ENCODE measurements at regions not wholly inside any gene's neighbourhood (a gene's known extent, or its start where the extent isn't known, plus 50 kb on each side); places are given as distances from the start of the nearest gene placed in this dataset.
A peak's percentile ranks its signal among the peaks of the same experiment; 100 is the strongest.

DNA sequence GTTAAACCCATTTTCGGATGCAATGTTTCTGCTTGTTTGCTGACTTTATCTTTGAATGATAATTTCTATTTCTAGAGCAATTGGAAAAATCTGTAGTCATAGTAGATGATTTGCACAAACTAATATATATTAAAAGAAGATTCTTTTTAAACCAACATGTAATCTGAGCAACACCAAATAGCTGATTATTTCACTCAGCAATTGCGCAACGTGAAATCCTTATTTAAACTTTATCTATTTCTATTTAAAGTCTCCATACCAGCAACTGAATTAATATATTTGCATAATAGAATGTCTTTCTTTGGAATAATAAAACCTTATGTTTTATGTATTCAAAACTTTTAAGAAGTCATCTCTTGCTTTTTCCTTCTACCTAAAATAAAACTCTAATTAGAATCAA lies 1132.4 kb downstream of the FLRT2 start:
- in situ Hi-C loops (cut with HindIII; ENCODE audit: low pct_unique_long_range_greater_than_20kb, low sequenced_read_pairs) = no loop called here
- no peak for DNase-seq (ENCODE audit: low read depth)

DNA sequence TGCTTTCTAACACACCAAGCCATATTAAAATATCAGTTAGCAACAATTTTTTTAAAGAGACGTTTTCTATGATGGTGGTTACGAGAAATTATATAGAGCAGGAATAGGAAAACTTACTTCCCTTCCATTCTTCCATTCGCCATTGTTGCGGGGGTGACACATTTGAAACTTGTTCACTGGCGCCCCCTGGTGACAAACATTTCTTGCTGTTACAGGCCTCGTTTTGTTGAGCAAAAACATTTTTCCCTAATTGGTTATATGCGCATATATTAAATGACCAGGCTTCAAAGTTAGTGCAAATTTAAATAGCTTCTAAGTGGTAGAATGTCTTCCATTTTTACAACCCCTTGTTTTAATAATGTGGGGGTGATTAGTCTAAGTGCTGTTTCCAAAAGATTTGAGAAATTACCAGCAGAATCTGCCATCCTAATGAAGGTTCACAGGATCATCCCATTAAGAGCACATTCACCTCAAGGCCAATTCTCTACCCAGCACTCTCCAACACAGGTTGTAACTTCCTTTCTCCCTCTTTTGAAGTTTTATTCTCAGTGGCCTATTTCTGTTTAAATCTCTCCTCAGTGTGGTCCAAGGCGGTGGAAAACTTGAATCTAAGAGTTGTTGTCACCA lies 1124.7 kb downstream of the FLRT2 start:
- DNase-seq (ENCODE audit: low read depth) = peak; percentile 8
- in situ Hi-C loops (cut with HindIII; ENCODE audit: low pct_unique_long_range_greater_than_20kb, low sequenced_read_pairs) = no loop called here

DNA sequence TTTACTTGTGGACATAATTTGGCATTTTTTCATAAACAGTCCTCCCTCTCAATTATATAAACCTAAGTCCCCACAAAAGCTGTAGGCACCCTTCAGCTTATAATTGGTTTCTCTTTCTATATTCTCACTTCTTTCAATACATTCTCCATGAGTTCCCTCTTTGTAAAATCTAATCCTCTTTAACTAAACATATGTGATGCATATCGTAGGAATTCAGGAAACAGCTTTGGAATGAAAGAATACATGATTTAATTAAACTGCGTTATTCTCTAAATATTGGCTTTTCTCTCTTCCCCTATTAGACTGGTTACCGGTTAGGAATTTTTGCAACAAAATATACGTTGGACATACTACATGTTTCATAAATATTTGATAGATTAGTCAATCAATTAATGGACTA lies 1122.6 kb downstream of the FLRT2 start:
- DNase-seq (ENCODE audit: low read depth) = no peak
- in situ Hi-C loops (cut with HindIII; ENCODE audit: low pct_unique_long_range_greater_than_20kb, low sequenced_read_pairs) = no loop called here

DNA sequence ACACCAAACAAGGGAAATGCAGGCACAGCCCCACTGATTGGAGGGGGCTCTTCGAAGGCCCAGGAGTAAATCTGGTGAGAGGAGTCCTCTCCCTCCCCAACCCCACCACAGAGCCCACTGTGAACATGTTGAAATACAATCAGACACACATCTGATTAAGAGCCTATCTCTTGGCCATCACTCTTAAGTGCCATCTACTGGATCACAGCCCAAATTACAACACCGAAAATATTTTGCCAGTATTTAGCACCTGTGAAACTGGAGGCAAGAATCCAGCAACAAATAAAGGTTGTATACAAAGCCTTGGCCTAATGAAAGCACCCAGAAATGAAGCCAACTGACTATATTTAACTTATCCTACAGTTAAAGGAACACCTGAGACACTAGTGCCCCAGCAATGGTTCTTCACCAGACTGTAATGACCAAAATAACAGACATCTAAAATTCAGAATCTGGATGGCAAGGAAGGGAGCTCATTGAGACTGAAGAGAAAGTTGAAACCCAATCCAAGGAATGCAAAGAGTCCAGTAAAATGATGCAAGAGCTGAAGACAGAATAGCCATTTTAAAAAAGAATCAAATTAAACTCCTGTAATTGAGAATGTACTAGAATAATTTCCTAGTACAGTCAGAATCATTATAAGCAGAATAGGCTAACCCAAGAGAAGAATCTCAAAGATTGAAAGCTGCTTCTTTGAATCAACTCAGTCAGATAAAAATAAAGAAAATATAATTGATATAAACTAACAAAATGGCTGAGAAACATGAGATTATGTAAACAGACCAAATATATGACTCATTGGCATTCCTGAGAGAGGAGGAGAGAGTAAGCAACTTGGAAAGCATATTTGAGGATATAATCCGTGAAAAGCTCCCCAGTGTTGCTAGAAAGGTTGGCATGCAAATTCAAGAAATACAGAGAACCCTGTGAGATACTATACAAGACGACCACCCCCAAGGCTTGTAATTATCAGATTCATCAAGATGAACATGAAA lies 1117.0 kb downstream of the FLRT2 start:
- in situ Hi-C loops (cut with HindIII; ENCODE audit: low pct_unique_long_range_greater_than_20kb, low sequenced_read_pairs) = no loop called here
- no peak for DNase-seq (ENCODE audit: low read depth)

DNA sequence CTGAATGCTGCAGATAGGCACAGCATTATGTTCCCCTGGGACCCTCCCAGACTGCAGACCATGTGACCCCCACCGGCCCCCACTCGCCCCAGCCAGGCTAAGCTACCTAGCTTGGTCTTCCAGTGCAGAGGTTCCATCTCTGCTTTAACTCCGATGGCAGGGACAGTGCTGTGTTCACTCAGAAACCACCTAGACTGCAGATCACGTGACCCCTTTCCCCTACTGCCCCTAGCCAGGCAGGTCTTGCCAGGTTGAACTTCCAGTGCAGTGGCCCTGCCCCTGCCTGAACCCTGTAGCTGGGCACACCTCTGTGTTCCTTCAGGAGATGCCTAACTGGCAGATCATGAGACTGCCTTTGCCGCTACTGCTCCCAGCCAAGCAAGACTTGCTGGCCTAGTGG lies 1116.2 kb downstream of the FLRT2 start:
- in situ Hi-C loops (cut with HindIII; ENCODE audit: low pct_unique_long_range_greater_than_20kb, low sequenced_read_pairs) = no loop called here
- no peak for DNase-seq (ENCODE audit: low read depth)

DNA sequence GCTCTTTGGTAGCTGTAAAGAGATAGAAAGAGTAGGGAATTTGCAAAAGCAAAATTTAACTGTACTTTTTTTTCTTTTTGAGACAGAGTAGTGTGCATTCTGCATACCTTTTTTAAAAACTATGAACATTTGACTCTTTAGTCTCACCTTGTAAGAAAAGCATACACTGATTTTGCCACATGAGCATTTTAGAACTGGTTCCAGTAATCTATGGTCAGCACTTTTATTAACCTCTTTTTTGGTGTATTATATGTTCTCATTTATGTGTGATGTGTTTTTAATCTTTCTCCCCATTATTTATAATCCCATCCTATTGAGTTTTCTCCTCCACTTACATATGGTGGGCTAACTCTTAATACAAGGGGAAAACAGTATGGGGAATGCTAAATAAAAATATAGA lies 1111.4 kb downstream of the FLRT2 start:
- DNase-seq (ENCODE audit: low read depth) = no peak
- in situ Hi-C loops (cut with HindIII; ENCODE audit: low pct_unique_long_range_greater_than_20kb, low sequenced_read_pairs) = no loop called here

DNA sequence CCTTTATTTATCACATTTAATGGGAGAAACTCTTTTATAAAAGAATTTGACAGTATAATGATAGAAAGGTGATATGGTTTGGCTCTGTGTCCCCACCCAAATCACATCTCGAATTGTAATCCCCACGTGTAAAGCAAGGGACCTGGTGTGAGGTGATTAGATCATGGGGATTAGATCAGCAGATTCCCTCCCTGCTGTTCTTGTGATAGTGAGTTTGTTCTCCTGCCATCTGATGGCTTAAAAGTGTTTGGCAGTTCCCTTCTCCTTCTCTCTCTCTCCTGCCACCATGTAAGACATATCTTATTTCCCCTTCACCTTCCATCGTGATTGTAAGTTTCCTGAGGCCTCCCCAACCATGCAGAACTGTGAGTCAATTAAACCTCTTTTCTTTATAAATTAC lies 1110.3 kb downstream of the FLRT2 start:
- DNase-seq (ENCODE audit: low read depth) = no peak
- in situ Hi-C loops (cut with HindIII; ENCODE audit: low pct_unique_long_range_greater_than_20kb, low sequenced_read_pairs) = no loop called here

DNA sequence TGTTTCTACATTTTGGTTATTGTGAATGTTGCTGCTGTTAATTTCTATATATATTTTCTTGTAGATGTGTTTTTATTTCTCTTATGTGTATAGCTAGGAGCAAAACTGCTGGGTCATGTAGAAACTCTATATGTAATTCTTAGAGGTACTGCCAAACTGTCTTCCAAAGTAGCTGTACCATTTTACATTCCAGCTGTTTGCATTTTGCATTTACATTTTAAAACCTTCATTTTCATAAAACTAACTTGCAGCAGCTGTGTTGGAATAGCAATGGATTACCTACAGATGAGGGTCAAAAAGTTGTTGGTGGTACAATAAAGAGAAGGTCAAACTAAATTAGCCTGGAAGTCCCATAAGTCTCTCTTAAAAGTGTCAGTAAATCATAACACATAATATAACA lies 1109.7 kb downstream of the FLRT2 start:
- DNase-seq (ENCODE audit: low read depth) = no peak
- in situ Hi-C loops (cut with HindIII; ENCODE audit: low pct_unique_long_range_greater_than_20kb, low sequenced_read_pairs) = no loop called here

DNA sequence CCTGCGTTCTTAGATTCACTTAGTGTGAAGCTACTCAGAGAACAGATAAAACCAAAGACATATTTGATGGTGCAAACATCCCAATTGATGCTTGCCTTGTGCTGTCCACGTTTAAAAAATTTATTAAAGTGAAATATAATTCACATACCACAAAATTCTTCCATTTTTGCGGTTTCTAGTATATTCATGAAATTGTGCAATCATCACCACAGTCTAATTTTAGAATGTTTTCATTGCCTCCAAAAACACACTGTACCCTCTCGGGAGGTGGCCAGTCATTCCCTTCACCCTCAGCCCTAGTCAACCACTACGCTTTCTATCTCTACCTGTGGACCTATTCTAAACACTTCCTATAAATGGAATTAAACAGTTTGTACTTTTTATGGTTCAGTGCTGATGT lies 1109.2 kb downstream of the FLRT2 start:
- no peak for DNase-seq (ENCODE audit: low read depth)
- in situ Hi-C loops (cut with HindIII; ENCODE audit: low pct_unique_long_range_greater_than_20kb, low sequenced_read_pairs) = no loop called here

DNA sequence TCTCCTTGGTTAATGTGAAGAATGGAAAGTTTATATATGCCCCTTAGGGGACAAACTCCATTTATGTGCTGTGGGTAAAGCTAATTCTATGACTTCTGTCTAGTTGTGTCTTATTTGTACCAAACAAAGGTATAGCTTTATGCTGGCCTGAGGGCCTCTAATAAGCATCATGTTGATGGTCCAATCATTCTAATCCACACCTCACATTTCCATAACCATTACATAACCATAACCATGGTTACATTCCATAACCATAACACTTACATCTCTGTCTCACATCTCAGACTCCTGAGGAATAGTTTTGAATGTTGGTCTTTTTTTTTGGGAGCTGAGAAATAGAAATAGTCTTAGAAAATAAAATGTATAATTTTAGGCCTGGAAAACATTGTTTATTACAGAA lies 1097.1 kb downstream of the FLRT2 start:
- no peak for DNase-seq (ENCODE audit: low read depth)
- in situ Hi-C loops (cut with HindIII; ENCODE audit: low pct_unique_long_range_greater_than_20kb, low sequenced_read_pairs) = no loop called here

DNA sequence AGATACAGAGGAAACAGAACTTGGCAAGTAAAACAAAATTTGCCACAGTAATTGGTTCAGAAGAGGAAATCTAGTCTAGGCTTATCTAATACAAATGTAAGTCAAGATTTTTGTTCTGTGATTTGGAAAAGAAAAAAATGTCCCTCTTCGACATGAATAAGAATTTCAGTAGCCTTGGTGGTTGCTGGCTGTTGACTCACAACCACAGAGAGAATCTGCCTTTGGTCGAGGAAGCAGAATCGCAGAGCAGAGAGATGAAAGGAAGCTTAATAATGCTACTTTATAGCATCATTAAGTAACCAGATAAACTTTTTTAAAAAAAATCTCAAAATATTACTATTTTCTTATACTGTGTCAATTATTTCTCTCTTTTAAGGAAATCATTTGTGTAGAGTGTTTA lies 1096.6 kb downstream of the FLRT2 start:
- in situ Hi-C loops (cut with HindIII; ENCODE audit: low pct_unique_long_range_greater_than_20kb, low sequenced_read_pairs) = no loop called here
- no peak for DNase-seq (ENCODE audit: low read depth)

DNA sequence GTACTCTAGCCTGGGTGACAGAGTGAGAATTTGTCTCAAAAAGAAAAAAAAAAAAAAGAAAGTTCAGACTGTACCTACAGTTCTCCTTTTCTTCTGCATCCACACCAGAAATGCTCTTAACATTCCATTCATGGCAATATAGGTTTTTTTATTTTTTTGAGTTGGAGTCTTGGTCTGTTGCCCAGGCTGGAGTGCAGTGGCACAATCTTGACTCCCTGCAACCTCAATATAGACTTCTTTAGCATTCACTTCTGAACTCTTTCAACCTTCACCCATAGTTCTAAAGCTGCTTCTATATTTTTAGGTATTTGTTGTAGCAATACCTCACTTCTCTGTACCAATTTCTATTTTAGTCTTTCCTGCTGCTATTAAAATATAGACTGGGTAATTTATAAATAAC lies 1095.7 kb downstream of the FLRT2 start:
- in situ Hi-C loops (cut with HindIII; ENCODE audit: low pct_unique_long_range_greater_than_20kb, low sequenced_read_pairs) = no loop called here
- no peak for DNase-seq (ENCODE audit: low read depth)

DNA sequence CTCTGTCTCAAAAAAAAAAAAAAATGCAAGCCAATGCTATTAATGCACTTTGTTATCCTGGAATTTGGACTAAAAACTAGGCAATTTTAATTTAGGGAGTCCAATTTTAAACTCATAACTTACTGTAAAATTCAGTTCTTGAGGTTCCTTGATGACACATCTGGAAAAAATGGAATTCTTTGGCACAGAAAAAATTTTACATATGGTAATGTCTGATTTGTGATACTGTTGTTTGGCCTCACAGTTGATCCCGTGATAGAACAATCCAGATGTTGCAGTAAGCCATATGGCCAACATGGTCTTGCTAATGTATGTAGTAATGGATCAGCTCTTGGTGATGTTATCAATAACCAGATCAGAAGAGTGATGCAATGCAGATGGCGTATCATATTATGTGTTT lies 1089.8 kb downstream of the FLRT2 start:
- in situ Hi-C loops (cut with HindIII; ENCODE audit: low pct_unique_long_range_greater_than_20kb, low sequenced_read_pairs) = no loop called here
- no peak for DNase-seq (ENCODE audit: low read depth)

DNA sequence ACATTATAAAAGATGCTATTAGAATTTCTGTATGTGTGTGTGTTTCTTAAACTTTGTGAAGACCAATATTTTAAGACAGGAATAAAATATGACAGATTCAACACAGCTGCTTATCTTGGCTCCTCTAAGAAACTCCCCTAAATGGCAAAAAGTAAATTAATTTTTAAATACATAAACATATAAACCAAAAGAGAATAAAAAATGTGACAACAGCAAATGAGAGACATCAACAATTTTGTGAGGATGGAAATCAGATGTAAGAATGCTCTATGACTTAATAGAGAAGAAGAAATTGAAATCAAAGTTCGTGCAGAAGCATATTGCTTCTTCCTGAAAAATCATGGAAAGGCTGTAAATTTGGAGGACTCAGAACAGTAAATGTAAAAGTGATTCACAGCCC lies 1083.8 kb downstream of the FLRT2 start:
- in situ Hi-C loops (cut with HindIII; ENCODE audit: low pct_unique_long_range_greater_than_20kb, low sequenced_read_pairs) = no loop called here
- DNase-seq (ENCODE audit: low read depth) = no peak

DNA sequence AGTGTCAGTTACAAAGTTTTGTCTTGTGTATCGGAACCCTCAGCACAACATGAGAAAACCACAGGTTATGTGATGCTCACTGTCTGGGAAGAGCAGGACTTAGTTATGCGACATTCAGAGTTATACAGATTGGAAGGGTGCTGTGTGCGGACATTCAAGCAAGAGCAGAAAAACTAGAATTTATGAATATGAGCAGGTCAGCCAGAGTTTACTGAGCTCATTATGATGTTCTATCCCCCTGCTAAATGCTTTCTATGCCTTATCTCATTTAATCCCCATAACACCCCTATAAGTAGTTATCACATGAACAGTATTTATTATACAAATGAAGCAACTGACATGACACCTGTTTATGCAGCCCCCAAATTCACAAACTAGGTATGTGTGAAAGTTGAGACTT lies 1083.2 kb downstream of the FLRT2 start:
- no peak for DNase-seq (ENCODE audit: low read depth)
- in situ Hi-C loops (cut with HindIII; ENCODE audit: low pct_unique_long_range_greater_than_20kb, low sequenced_read_pairs) = no loop called here

DNA sequence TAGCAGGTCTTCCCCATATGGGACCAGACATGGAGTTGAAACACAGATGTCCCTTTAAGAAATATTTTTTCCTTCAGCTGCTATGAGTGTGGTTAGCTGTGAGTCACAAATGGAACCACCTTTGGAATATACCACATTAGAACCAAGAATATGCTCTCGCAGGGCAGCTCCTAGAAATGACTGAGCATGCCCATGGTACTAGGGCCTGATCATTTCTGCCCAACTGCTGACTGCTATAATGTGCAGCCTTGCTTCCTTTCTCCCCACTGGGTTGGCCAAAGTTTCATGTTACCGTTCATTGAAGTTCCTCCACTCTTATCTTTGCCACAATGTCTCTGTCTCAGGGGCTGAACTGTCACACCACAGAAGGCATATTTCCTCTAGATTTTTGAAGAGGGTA lies 1074.6 kb downstream of the FLRT2 start:
- in situ Hi-C loops (cut with HindIII; ENCODE audit: low pct_unique_long_range_greater_than_20kb, low sequenced_read_pairs) = no loop called here
- no peak for DNase-seq (ENCODE audit: low read depth)

DNA sequence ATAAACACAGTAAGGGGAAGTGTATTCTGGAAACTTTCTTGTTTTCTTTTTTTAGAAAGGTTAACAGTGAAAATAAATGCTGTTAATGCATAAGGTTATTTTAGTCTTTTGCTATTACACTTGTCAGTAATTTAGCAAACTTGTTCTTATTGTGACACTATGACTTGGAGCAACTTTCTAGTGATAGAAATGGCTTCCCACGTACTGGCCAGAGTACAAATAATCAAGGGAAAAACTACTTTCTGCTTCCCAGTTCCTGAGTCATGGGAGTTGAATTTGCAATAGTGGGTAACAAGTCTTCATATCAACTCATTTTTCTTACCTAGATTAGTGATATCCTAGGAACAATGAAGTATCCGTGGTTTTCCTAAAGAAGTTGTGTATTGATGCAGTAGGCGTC lies 1072.3 kb downstream of the FLRT2 start:
- in situ Hi-C loops (cut with HindIII; ENCODE audit: low pct_unique_long_range_greater_than_20kb, low sequenced_read_pairs) = no loop called here

DNA sequence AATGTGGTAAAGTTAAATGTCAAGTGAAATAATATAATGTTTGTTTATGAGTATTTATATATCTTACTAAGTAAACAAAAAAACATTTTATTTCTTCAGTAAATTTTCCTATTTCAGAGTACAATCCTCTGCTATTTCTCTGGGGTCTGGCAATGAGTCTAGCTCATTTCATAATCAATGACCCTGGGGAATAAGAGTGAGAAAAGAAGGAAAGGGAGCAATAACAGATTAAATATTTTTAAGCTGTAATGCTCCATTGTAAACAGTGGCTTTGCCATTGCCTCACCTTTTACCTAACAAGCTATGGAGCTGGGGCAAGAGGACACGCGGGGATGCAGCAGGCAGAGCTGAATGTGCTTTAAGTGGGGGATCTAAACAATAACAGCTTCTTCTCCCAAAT lies 1071.9 kb downstream of the FLRT2 start:
- no peak for DNase-seq (ENCODE audit: low read depth)
- in situ Hi-C loops (cut with HindIII; ENCODE audit: low pct_unique_long_range_greater_than_20kb, low sequenced_read_pairs) = no loop called here

More for the DNA sequence above, 1072.3 kb downstream of the FLRT2 start:
- no peak for DNase-seq (ENCODE audit: low read depth)

DNA sequence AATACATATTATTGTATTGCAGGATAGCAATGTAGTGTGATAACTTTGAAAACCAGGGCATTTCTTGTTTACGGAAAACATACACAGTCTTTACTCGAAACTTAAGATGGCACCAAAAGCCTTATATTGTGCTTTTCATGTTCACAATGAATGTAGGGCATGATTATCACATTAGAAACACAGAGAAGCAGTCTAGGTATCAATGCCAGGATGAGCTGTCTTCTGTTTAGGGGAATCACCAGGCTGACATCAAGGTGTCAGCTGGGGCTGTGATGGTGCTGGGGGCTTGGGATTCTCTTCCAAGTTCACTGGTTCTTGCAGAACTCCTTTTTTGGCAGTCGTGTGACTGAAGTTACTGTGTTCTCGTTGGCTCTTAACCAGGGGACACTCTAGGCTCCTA lies 1067.3 kb downstream of the FLRT2 start:
- no peak for DNase-seq (ENCODE audit: low read depth)
- in situ Hi-C loops (cut with HindIII; ENCODE audit: low pct_unique_long_range_greater_than_20kb, low sequenced_read_pairs) = no loop called here

DNA sequence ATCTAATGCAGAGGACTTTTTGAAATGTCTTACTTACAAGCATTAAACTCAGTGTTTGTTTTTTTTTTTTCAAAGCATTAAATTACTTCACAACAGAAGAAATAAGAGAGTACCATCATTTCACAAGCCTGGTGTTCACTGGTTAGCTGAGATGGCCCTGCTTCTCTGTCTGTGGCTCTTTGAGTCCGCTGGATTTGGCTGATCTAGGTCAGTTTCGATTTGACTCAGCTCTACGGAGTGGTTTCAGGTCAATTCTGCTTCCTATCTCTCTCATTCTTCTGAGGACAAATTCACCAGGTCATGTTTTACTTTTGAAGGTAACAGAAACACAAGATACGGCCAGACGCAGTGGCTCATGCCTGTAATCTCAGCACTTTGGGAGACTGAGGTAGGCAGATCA lies 1066.1 kb downstream of the FLRT2 start:
- in situ Hi-C loops (cut with HindIII; ENCODE audit: low pct_unique_long_range_greater_than_20kb, low sequenced_read_pairs) = no loop called here
- no peak for DNase-seq (ENCODE audit: low read depth)
